CD14-positive monocyte (primary cell): ENCODE measurements at regions not wholly inside any gene's neighbourhood (a gene's known extent, or its start where the extent isn't known, plus 50 kb on each side); places are given as distances from the start of the nearest gene placed in this dataset.

ENCODE experiments used
- DNase-seq, 3 donors: peaks; one replicate each; pipeline ENCODE4 v3.0.0-alpha.2; 2011 to 2022
- H2AFZ ChIP-seq: 2 replicates; pipeline ENCODE4 v1.6.0; 2012; ENCODE audit warnings: mild to moderate bottlenecking, low read depth, low read length, inconsistent platforms; ENCODE audit not compliant: insufficient read depth, poor library complexity, severe bottlenecking
- H3K27ac ChIP-seq, 2 donors: 1 replicate in 1 of 2; 2 replicates in 1 of 2; pipeline ENCODE4 v1.5.1; 2012 to 2013; ENCODE audit warnings: low read length in 2 of 2, control low read depth in 1 of 2, inconsistent platforms in 1 of 2, low read depth in 1 of 2, mild to moderate bottlenecking in 1 of 2
- H3K27me3 ChIP-seq, 2 donors: one replicate each; pipeline versions ENCODE4 v1.6.0 to v1.6.1; 2011 to 2013; ENCODE audit warnings: low read length in 2 of 2; ENCODE audit not compliant: control insufficient read depth in 2 of 2, insufficient read depth in 2 of 2
- H3K36me3 ChIP-seq, 2 donors: replicated peaks in 1 of 2; 1 replicate in 1 of 2; 2 replicates in 1 of 2; pipeline versions ENCODE4 v1.5.1 to v1.6.1; 2012 to 2013; ENCODE audit warnings: low read length in 2 of 2, control low read depth in 1 of 2, inconsistent platforms in 1 of 2, mild to moderate bottlenecking in 1 of 2; ENCODE audit not compliant: insufficient read depth in 2 of 2, control insufficient read depth in 1 of 2
- H3K4me1 ChIP-seq, 2 donors: 1 replicate in 1 of 2; 2 replicates in 1 of 2; pipeline versions ENCODE4 v1.5.1 to v1.6.1; 2012 to 2013; ENCODE audit warnings: low read length in 2 of 2, control low read depth in 1 of 2, inconsistent platforms in 1 of 2, mild to moderate bottlenecking in 1 of 2, moderate library complexity in 1 of 2; ENCODE audit not compliant: insufficient read depth in 2 of 2, control insufficient read depth in 1 of 2
- H3K4me2 ChIP-seq: replicated peaks from 2 replicates; pipeline ENCODE3; 2012; ENCODE audit warnings: low read length, moderate library complexity, mild to moderate bottlenecking; ENCODE audit not compliant: poor library complexity, severe bottlenecking; ENCODE audit errors: extremely low read depth
- H3K4me3 ChIP-seq, 3 experiments: fragments of 200-600 bp in 1 of 3; sonication (generic) in 1 of 3; replicated peaks in 1 of 3; 1 replicate in 2 of 3; 2 replicates in 1 of 3; pipeline ENCODE4 v1.5.1; 2011 to 2013; ENCODE audit warnings: low read length in 3 of 3, mild to moderate bottlenecking in 3 of 3, control low read depth in 2 of 3, low read depth in 2 of 3, inconsistent platforms in 1 of 3, moderate library complexity in 1 of 3
- H3K79me2 ChIP-seq: 2 replicates; pipeline ENCODE4 v1.6.0; 2012; ENCODE audit warnings: mild to moderate bottlenecking, control low read depth, inconsistent platforms, low read length, moderate library complexity; ENCODE audit not compliant: insufficient read depth
- H3K9ac ChIP-seq: 2 replicates; pipeline ENCODE4 v1.6.0; 2017; ENCODE audit warnings: low read length, mild to moderate bottlenecking; ENCODE audit not compliant: insufficient read depth, poor library complexity, severe bottlenecking
- H3K9me3 ChIP-seq, 2 donors: replicated peaks in 1 of 2; 1 replicate in 1 of 2; 2 replicates in 1 of 2; pipeline versions ENCODE4 v1.5.1 to v1.6.1; 2012 to 2013; ENCODE audit warnings: low read length in 2 of 2, control low read depth in 1 of 2; ENCODE audit not compliant: control insufficient read depth in 1 of 2, insufficient read depth in 1 of 2
- H4K20me1 ChIP-seq: 2 replicates; pipeline ENCODE4 v1.6.0; 2012; ENCODE audit warnings: mild to moderate bottlenecking, low read length, control low read depth, moderate library complexity; ENCODE audit not compliant: insufficient read depth
- H3K27ac Mint-ChIP-seq, 7 donors: one replicate each; pipeline ENCODE4 v1.8.0; 2020; ENCODE audit warnings: mild to moderate bottlenecking in 7 of 7, mixed read lengths in 7 of 7, moderate library complexity in 6 of 7, inconsistent platforms in 2 of 7
- H3K27me3 Mint-ChIP-seq, 3 donors: one replicate each; pipeline ENCODE4 v1.8.0; 2021 to 2022; ENCODE audit warnings: low read depth in 3 of 3, mild to moderate bottlenecking in 3 of 3, mixed read lengths in 3 of 3, moderate library complexity in 3 of 3, inconsistent platforms in 1 of 3
- H3K36me3 Mint-ChIP-seq, 2 donors: one replicate each; pipeline ENCODE4 v1.8.0; 2020; ENCODE audit warnings: mixed read lengths in 2 of 2, inconsistent platforms in 1 of 2, mild to moderate bottlenecking in 1 of 2
- H3K4me1 Mint-ChIP-seq: one replicate; pipeline ENCODE4 v1.8.0; 2020; ENCODE audit warnings: mild to moderate bottlenecking, mixed read lengths
- H3K4me3 Mint-ChIP-seq, 2 donors: one replicate each; pipeline ENCODE4 v1.8.0; 2020; ENCODE audit warnings: mild to moderate bottlenecking in 2 of 2, mixed read lengths in 2 of 2, moderate library complexity in 1 of 2
- H3K9me3 Mint-ChIP-seq, 7 donors: one replicate each; pipeline ENCODE4 v1.8.0; 2020 to 2022; ENCODE audit warnings: mixed read lengths in 7 of 7, mild to moderate bottlenecking in 6 of 7, moderate library complexity in 6 of 7, inconsistent platforms in 2 of 7
- WGBS: methylation state at CpG from one replicate; pipeline ENCODE4 v1.1.5; 2013; ENCODE audit warnings: missing lambda C conversion rate; ENCODE audit not compliant: insufficient coverage; 5-methylcytosine and 5-hydroxymethylcytosine counted together
- intact Hi-C, 2 donors: fragments of 100-400 bp; cut with micrococcal nuclease; formaldehyde crosslinking; loops; one replicate each; pipeline versions ENCODE4 v1.15.0 to v1.15.1; 2023
- TF ChIP-seq, protein P1 (sequence below): fragments of 200-600 bp; IDR thresholded peaks from one replicate; pipeline ENCODE4 v1.8.0; 2022; ENCODE audit warnings: antibody characterized with exemption, mild to moderate bottlenecking

DNA sequence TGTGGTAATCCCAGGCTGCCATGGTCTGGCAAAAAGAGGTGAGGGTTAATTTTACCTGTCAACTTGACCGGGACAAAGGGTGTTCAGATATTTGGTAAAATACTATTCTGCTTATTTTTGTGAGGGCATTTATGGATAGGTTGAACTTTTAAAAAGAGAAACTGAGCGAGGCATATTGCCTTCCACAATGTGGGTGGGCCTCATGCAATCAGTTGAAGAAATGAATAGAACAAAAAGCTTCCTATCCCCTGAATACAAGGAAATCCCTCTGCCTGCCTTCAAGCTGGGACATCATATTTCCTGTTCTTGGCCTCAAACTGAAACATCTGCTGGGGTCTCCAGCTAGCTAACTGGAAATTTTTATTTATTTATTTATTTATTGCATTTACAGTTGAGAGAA, 734.7 kb downstream of the IRX1 start:
- H3K4me1 Mint-ChIP-seq, result no peaks in the 10 kb centered on the region
- H3K9ac ChIP-seq, result no peak overlapping the region
- H3K4me3 Mint-ChIP-seq, result no peak overlapping the region
- WGBS, result 100% methylated on average over 1 of the region's 2 CpGs
- H2AFZ ChIP-seq, result no peak overlapping the region
- no peak overlapping the region for H3K27ac ChIP-seq
- H3K27me3 Mint-ChIP-seq, result peaks cover 0 to 5% (median 0%) of the 10 kb centered on the region in 3 donors
- intact Hi-C loops, result no loop called here
- H4K20me1 ChIP-seq, result no peaks in the 10 kb centered on the region
- H3K9me3 Mint-ChIP-seq, result peaks cover 0 to 8% (median 3%) of the 10 kb centered on the region in 7 donors
- H3K27ac Mint-ChIP-seq, result no peak overlapping the region
- no peaks in the 10 kb centered on the region for H3K36me3 ChIP-seq
- H3K36me3 Mint-ChIP-seq, result no peaks in the 10 kb centered on the region
- TF ChIP-seq, protein P1, sequence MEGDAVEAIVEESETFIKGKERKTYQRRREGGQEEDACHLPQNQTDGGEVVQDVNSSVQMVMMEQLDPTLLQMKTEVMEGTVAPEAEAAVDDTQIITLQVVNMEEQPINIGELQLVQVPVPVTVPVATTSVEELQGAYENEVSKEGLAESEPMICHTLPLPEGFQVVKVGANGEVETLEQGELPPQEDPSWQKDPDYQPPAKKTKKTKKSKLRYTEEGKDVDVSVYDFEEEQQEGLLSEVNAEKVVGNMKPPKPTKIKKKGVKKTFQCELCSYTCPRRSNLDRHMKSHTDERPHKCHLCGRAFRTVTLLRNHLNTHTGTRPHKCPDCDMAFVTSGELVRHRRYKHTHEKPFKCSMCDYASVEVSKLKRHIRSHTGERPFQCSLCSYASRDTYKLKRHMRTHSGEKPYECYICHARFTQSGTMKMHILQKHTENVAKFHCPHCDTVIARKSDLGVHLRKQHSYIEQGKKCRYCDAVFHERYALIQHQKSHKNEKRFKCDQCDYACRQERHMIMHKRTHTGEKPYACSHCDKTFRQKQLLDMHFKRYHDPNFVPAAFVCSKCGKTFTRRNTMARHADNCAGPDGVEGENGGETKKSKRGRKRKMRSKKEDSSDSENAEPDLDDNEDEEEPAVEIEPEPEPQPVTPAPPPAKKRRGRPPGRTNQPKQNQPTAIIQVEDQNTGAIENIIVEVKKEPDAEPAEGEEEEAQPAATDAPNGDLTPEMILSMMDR, result no peak
- no peak overlapping the region for H3K4me3 ChIP-seq
- no peaks in the 10 kb centered on the region for H3K79me2 ChIP-seq
- no peak overlapping the region for H3K4me2 ChIP-seq
- no peaks in the 10 kb centered on the region for H3K9me3 ChIP-seq
- H3K4me1 ChIP-seq, result no peaks in the 10 kb centered on the region
- H3K27me3 ChIP-seq, result no peaks in the 10 kb centered on the region
- DNase-seq, result no peak

DNA sequence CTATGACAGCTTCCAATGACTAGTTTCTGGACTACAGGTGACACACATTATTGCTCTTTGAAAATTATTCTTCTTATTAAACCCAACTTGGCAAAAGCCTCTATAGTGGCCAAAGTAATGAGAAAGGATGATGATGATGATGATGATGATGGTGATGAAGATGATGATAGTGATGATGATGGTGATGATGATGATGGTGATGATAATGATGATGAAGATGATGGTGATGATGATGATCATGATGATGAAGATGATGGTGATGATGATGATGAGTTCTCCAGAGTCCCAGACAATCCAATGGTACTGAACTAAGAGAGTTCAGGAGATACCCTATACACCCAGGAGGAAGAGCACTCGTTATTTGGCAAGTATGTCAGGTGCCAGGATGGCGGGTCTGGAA, 739.4 kb downstream of the IRX1 start:
- TF ChIP-seq, protein P1, result no peak
- no peaks in the 10 kb centered on the region for H3K79me2 ChIP-seq
- Mint-ChIP-seq H3K9me3 (peaks cover 0 to 10% (median 3%) of the 10 kb centered on the region in 7 donors), H3K4me3 (no peak overlapping the region), H3K27ac (no peak overlapping the region), H3K27me3 (peaks cover 0 to 5% (median 1%) of the 10 kb centered on the region in 3 donors), H3K36me3 (no peaks in the 10 kb centered on the region), H3K4me1 (no peaks in the 10 kb centered on the region)
- H3K9me3 ChIP-seq, result peaks cover 0 to 2% of the 10 kb centered on the region in 2 donors
- H4K20me1 ChIP-seq, result no peaks in the 10 kb centered on the region
- no peak overlapping the region for H3K9ac ChIP-seq
- H3K36me3 ChIP-seq, result no peaks in the 10 kb centered on the region
- H3K4me2 ChIP-seq, result no peak overlapping the region
- H2AFZ ChIP-seq, result no peak overlapping the region
- no peaks in the 10 kb centered on the region for H3K27me3 ChIP-seq
- WGBS, result no CpG with 5 or more reads among the region's 2 CpGs
- intact Hi-C loops, result no loop called here
- DNase-seq, result no peak
- no peak overlapping the region for H3K4me3 ChIP-seq
- H3K27ac ChIP-seq, result no peak overlapping the region
- no peaks in the 10 kb centered on the region for H3K4me1 ChIP-seq
